ENCODE measurements at regions not wholly inside any gene's neighbourhood (a gene's known extent, or its start where the extent isn't known, plus 50 kb on each side); places are given as distances from the start of the nearest gene placed in this dataset.

DNA sequence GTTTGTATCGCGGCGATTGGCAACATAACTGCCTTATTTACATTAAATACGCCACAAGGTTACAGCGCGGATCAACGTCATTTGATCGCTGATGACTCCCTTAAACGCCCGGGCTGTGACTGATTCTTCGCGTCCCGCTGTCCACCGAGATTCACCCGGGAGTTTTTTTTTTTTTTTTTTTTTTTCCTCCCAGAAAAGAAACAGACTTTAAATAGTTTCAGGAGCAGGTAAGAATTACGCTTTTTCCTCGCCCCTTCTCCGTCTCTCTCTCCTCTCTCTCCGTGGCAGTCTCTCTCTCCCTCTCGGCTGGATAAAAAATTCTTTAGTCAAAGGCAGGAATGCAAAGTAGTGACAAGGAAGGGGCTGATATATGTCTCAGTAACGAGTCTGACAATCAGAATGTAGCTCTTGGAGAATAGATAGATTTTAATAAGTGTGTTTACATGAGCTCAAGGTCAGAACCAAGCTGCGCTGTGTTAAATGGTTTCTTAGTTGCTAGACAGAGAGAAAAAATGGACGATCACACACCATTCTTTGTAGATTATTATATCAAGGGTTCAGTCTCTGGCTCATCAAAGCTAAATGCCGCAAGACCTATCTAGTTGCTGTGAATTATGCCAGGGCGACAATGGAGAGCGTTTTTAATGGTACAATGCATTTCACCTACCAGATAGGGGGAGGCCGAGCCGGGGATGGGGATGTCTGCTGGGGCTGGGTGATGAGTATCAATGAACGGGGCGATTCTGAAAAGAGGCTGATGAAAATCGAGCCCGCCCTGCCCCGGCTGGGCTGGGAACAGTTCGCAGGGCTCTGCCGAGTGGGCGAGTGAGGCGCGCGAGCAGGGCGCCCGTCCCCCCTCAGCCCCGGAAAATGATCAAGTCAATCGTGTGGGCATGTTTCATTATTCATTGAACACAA, 147.2 kb upstream of the ZNF536 start:
- H3K4me1 ChIP-seq = peaks cover 46% of the 10 kb centered on the region
- TF ChIP-seq, protein P1, sequence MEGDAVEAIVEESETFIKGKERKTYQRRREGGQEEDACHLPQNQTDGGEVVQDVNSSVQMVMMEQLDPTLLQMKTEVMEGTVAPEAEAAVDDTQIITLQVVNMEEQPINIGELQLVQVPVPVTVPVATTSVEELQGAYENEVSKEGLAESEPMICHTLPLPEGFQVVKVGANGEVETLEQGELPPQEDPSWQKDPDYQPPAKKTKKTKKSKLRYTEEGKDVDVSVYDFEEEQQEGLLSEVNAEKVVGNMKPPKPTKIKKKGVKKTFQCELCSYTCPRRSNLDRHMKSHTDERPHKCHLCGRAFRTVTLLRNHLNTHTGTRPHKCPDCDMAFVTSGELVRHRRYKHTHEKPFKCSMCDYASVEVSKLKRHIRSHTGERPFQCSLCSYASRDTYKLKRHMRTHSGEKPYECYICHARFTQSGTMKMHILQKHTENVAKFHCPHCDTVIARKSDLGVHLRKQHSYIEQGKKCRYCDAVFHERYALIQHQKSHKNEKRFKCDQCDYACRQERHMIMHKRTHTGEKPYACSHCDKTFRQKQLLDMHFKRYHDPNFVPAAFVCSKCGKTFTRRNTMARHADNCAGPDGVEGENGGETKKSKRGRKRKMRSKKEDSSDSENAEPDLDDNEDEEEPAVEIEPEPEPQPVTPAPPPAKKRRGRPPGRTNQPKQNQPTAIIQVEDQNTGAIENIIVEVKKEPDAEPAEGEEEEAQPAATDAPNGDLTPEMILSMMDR (IDR thresholded peaks at IDR 0.05) = no peak
- TF ChIP-seq POLR2A (IDR thresholded peaks at IDR 0.05) = no peak
- DNase-seq (no peak), ATAC-seq (no peak)
- H3K4me3 ChIP-seq = no peak overlapping the region
- intact Hi-C loops (cut with DNase I) = no loop called here
- H3K27ac ChIP-seq = no peak overlapping the region
- H3K36me3 ChIP-seq (replicated peaks in 1 of 2; ENCODE audit: insufficient read depth in 1 of 2, low read depth in 2 of 2) = no peaks in the 10 kb centered on the region
- H3K9me3 ChIP-seq = no peaks in the 10 kb centered on the region
- peaks cover 0 to 37% of the 10 kb centered on the region in 2 donors for H3K27me3 ChIP-seq
- WGBS, 2 donors = 2 to 4% methylated on average over 30 to 43 of the region's 43 CpGs

DNA sequence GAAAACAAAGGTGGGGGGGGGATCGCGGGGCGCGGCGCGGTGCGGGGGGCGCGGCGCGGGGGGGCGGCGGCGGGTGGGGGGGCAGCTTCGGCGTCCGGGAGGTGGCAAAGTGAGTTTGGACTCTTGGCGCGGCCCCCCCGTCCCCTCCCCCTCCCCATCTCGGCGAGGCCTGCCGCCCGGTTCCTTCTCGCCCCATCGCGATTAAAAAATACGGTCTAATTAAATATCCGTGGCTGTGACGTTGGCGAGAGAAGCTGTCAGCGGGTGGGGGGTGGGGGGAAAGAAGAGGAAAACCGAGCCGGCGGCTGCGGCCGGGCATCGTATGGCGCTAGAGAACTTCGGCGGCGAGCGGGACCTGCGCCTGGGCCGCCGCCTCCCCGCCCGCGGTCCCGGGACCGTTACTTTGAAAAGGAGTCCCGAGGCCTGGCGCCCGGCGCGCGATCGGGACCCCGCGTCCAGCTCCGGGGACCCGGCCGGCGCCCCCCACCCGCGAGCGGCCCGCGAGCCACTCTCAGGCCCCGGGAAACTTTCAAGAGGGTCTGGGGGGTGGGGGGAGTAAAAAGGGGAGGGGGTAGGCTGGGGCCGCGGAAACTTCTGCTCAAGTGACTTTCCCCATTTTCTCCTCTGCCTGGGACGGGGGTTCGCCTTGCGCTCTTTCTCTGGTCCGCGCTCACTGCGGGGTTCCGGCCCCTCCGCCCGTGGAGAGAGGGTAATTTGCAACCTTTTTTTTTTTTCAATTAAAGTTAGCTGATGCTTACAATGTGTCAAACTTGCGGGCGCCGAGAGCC, 146.3 kb upstream of the ZNF536 start:
- Histone ChIP-seq H3K4me1 (peaks cover 46% of the 10 kb centered on the region), H3K4me3 (no peak overlapping the region), H3K27ac (no peak overlapping the region), H3K27me3 (peaks cover 0 to 37% of the 10 kb centered on the region in 2 donors), H3K9me3 (no peaks in the 10 kb centered on the region), H3K36me3 (replicated peaks in 1 of 2; ENCODE audit: insufficient read depth in 1 of 2, low read depth in 2 of 2) (no peaks in the 10 kb centered on the region)
- ATAC-seq (no peak), DNase-seq (no peak)
- WGBS, 2 donors = 2 to 3% methylated on average over 46 to 79 of the region's 84 CpGs
- intact Hi-C loops (cut with DNase I) = no loop called here
- no peak for TF ChIP-seq POLR2A (IDR thresholded peaks at IDR 0.05)
- TF ChIP-seq, protein P1 (IDR thresholded peaks at IDR 0.05) = no peak

DNA sequence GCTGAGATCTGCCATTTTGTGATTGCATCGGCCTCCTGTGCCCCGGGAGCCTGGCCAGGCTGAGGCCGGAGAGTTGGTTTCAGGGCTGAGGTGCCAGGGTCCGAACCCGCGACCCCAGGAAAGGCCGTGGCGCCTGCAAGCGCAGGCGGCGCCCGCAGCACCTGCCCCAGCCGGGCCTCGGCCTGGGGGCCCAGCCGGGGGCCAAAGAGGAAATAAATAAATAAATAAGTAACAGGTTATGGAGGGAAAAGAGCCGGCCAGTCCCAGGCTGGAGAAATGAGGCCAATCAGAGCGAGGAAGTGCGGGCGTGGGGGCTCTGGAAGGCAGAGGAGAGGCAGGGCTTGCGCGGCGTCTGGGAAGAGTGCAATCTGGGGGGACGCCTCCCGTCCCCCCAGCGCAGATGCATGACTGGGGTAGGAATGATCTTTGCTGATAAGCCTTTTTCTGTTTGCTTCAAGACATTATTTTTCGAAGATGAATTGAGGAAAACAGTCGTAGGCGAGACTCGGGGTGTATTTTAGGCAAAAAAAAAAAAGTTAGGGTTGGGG, 145.6 kb upstream of the ZNF536 start:
- Histone ChIP-seq H3K4me3 (peak overlapping the region in 1 of 2 donors; percentile 9), H3K27ac (no peak overlapping the region), H3K9me3 (no peaks in the 10 kb centered on the region), H3K4me1 (peaks cover 46% of the 10 kb centered on the region), H3K27me3 (peaks cover 0 to 37% of the 10 kb centered on the region in 2 donors), H3K36me3 (replicated peaks in 1 of 2; ENCODE audit: insufficient read depth in 1 of 2, low read depth in 2 of 2) (no peaks in the 10 kb centered on the region)
- peak in 1 of 4 donors; percentile 10 for DNase-seq
- no peak for ATAC-seq
- WGBS, 2 donors = 5% methylated on average over 25 to 29 of the region's 29 CpGs
- TF ChIP-seq POLR2A (IDR thresholded peaks at IDR 0.05) = no peak
- TF ChIP-seq, protein P1 (IDR thresholded peaks at IDR 0.05) = no peak
- intact Hi-C loops (cut with DNase I) = no loop called here

DNA sequence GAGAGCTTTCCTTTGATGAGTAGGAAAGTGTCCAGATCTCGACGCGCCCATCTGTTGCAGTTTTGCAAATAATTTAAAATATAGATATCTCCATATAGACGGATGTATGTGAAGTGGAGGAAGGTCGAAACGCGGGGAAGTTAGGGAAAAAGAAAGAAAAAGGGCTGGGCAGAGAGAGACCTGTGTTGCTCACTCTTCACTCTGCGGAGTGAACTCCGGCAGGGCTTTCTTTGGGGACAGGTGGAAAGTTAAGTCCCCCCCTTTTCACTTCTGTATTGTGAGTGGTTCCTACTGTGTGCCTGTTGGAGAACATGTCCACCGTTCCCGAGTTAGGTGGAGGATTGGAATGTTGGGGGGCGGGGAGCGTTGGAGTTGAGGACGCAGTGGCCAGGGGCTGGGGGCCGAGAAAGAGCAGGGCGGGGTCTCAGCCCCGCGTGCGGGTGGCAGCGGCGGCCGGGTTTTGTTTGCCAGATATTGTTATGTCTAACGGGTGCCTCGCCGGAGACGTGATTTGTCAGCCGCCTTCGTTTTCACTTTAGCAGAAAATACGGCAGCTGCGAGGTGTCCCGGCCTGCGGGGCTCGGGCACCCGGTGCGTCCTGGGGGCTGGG, 145.1 kb upstream of the ZNF536 start:
- TF ChIP-seq, protein P1 (IDR thresholded peaks at IDR 0.05) = no peak
- no peak for TF ChIP-seq POLR2A (IDR thresholded peaks at IDR 0.05)
- Histone ChIP-seq H3K4me1 (peaks cover 46% of the 10 kb centered on the region), H3K27me3 (peaks cover 0 to 34% of the 10 kb centered on the region in 2 donors), H3K36me3 (replicated peaks in 1 of 2; ENCODE audit: insufficient read depth in 1 of 2, low read depth in 2 of 2) (no peaks in the 10 kb centered on the region), H3K4me3 (peak overlapping the region; percentile 9 to 22), H3K9me3 (no peaks in the 10 kb centered on the region), H3K27ac (no peak overlapping the region)
- WGBS, 2 donors = 1% methylated on average over 29 to 35 of the region's 35 CpGs
- peak; percentile 3 for ATAC-seq
- intact Hi-C loops (cut with DNase I) = no loop called here
- DNase-seq = peak in 1 of 4 donors; percentile 22

All from body of pancreas (tissue), 4 donors.